ENCODE measurements at regions not wholly inside any gene's neighbourhood (a gene's known extent, or its start where the extent isn't known, plus 50 kb on each side); places are given as distances from the start of the nearest gene placed in this dataset.

DNA sequence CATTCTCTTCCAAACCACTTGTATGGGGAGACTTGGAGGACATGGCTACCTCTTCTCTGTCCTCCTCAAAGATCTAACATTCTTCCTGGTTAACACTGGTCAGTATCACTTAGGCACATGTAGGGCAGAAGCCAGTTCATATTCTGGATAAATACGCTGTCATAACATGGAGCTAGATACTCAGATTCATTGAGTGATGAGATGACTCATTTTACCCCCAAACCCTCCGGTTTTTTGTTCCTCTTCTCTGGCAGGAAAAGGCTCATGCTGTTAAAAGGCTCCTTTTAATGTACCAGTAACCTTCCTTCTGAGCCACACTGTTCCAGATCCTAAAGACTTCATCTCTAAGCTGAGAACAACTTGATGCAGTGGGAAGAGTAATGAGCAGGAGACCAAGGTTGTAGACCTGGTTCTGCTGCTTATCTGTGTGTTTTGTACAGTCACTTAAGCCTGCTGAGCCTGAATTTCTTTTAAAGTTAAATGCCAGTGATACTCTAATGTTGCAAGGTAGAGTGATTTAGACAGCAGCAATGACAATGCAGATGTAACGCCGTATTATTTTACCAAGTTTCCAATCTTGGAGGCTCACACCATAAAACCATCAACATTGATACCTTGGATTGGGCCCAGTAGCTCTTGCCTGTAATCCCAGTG lies 57.3 kb upstream of the ELK3 start:
- Histone ChIP-seq H2AK5ac (ENCODE audit: low read depth, low read length) (no peak overlapping the region), H3K14ac (ENCODE audit: insufficient read length) (no peak overlapping the region), H3K79me2 (ENCODE audit: control insufficient read depth in 1 of 2, insufficient read depth in 2 of 2, low read length in 2 of 2) (no peaks in the 10 kb centered on the region), H3K9me3 (ENCODE audit: insufficient read depth in 2 of 2, low read depth in 1 of 2, low read length in 1 of 2) (no peaks in the 10 kb centered on the region), H3K23me2 (ENCODE audit: low read depth, low read length) (no peaks in the 10 kb centered on the region), H3K18ac (ENCODE audit: extremely low read depth, low read length) (no peak overlapping the region), H2BK15ac (ENCODE audit: low read length) (no peak overlapping the region), H2BK12ac (ENCODE audit: low read depth, low read length) (no peak overlapping the region), H4K8ac (ENCODE audit: extremely low read depth, insufficient read depth, low read length) (no peak overlapping the region), H3K4me1 (replicated peaks in 1 of 4; ENCODE audit: control insufficient read depth in 3 of 4, insufficient read depth in 4 of 4, low read length in 3 of 4) (no peaks in the 10 kb centered on the region), H3K36me3 (ENCODE audit: control insufficient read depth in 2 of 4, insufficient read depth in 4 of 4, low read length in 3 of 4) (no peaks in the 10 kb centered on the region), H4K20me1 (replicated peaks in 1 of 2; ENCODE audit: control insufficient read depth in 1 of 2, insufficient read depth in 2 of 2, low read length in 2 of 2) (no peaks in the 10 kb centered on the region), H3K9ac (replicated peaks in 1 of 4; ENCODE audit: extremely low read depth in 1 of 4, low read depth in 3 of 4, low read length in 3 of 4) (no peak overlapping the region), H3K4me2 (ENCODE audit: insufficient read depth in 1 of 2, low read depth in 2 of 2, low read length in 2 of 2) (no peak overlapping the region), H2AFZ (ENCODE audit: low read length) (no peak overlapping the region), H2BK5ac (ENCODE audit: low read depth, low read length) (no peak overlapping the region), H3K27ac (ENCODE audit: low read depth, low read length) (no peak overlapping the region), H3K27me3 (replicated peaks in 1 of 4; ENCODE audit: control insufficient read depth in 3 of 4, extremely low read depth in 1 of 4, insufficient read depth in 3 of 4, low read length in 3 of 4) (no peaks in the 10 kb centered on the region), H3K23ac (ENCODE audit: insufficient read length) (no peak overlapping the region), H3K79me1 (ENCODE audit: low read depth, low read length) (no peaks in the 10 kb centered on the region; the same call in 1 of the 2 replicates), H2BK20ac (ENCODE audit: low read length) (no peak overlapping the region), H4K91ac (replicated peaks; ENCODE audit: insufficient read length, low read length) (no peak overlapping the region), H3K56ac (replicated peaks; ENCODE audit: insufficient read length, low read depth, low read length) (no peak overlapping the region), H3K4me3 (ENCODE audit: extremely low read depth in 1 of 4, insufficient read depth in 2 of 4, low read depth in 3 of 4, low read length in 4 of 4) (no peak overlapping the region), H2BK120ac (replicated peaks; ENCODE audit: low read depth, low read length) (no peak overlapping the region), H4K5ac (ENCODE audit: insufficient read length, low read depth, low read length) (no peak overlapping the region), H3K4ac (replicated peaks; ENCODE audit: insufficient read length, low read depth, low read length) (no peak overlapping the region)
- no peak for DNase-seq (ENCODE audit: low read depth in 1 of 2, low spot score in 2 of 2)
- no peak for FAIRE-seq
- TF ChIP-seq BCL11A (IDR thresholded peaks at IDR 0.05; ENCODE audit: low read depth in 2 of 2, low read length in 2 of 2) (no peak), YY1 (IDR thresholded peaks at IDR 0.05; ENCODE audit: low read depth, low read length) (no peak), RXRA (IDR thresholded peaks at IDR 0.05; ENCODE audit: insufficient read depth, low read depth, low read length) (no peak), SUZ12 (IDR thresholded peaks at IDR 0.05; ENCODE audit: low read length) (no peak), ZNF274 (IDR thresholded peaks at IDR 0.05; ENCODE audit: borderline replicate concordance, extremely low read depth, low read length) (no peak)
- ChIA-PET POLR2A (ENCODE audit: partially characterized antibody) (no interaction called here), CTCF (ENCODE audit: partially characterized antibody) (interaction anchor here (1.2 kb wide), 1 partner anchor 75 kb away, joined by 3 read pairs; no protein-coding TSS in a partner anchor)
- WGBS, 2 experiments (ENCODE audit: extremely low coverage in 1 of 2, insufficient coverage in 1 of 2, insufficient read length in 1 of 2, insufficient replicate concordance in 2 of 2, low coverage in 1 of 2, low lambda C conversion rate in 2 of 2, missing lambda C conversion rate in 1 of 2): 90% methylated on average over 4 of the region's 4 CpGs; no CpG with 5 or more reads in 1 of the 2 experiments
